ENCODE measurements at regions not wholly inside any gene's neighbourhood (a gene's known extent, or its start where the extent isn't known, plus 50 kb on each side); places are given as distances from the start of the nearest gene placed in this dataset.

DNA sequence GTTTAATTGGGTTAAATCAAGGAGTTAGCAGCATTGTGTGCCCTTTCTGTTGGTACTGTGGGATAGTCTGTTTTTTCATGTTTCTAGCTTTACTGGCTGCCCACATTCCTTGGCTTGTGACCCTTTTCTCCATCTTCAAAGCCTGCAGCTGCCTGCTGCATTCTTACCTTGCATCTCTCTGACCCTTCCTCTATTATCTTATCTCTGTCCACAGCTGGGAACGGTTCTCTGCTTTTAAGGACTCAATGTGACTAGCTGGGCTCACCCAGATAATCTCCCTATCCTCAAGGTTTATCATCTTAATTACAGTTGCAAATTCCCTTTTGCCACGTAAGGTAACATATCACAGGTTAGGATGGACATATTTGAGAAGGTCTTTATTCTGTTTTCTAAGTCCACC lies 199.7 kb downstream of the KCNS3 start:
- Histone ChIP-seq H3K4me3 (no peak overlapping the region), H3K4me1 (replicated peaks; ENCODE audit: insufficient read depth) (no peaks in the 10 kb centered on the region), H2AFZ (no peak overlapping the region), H3K9me2 (ENCODE audit: insufficient read depth) (no peaks in the 10 kb centered on the region), H3K9me3 (ENCODE audit: insufficient read depth, low read depth) (no peaks in the 10 kb centered on the region), H3K79me2 (ENCODE audit: low read depth) (no peaks in the 10 kb centered on the region), H3K27me3 (ENCODE audit: insufficient read depth, low read depth) (no peaks in the 10 kb centered on the region), H4K20me1 (ENCODE audit: insufficient read depth) (no peaks in the 10 kb centered on the region), H3K4me2 (no peak overlapping the region), H3K27ac (no peak overlapping the region), H3F3A (ENCODE audit: insufficient read depth, low read depth) (no peaks in the 10 kb centered on the region), H3K36me3 (ENCODE audit: low read depth) (no peaks in the 10 kb centered on the region)
- no peak for TF ChIP-seq CTCF (conservative IDR thresholded peaks at IDR 0.05)
- TF ChIP-seq EZH2 (IDR thresholded peaks at IDR 0.05; ENCODE audit: low read depth), result no peak
- CTCF ChIA-PET, result no interaction called here
- no peak for DNase-seq
- intact Hi-C loops (cut with micrococcal nuclease; ENCODE audit: unreplicated experiment), result no loop called here
- BruUV-seq (replicated peaks), result no TSS peak
- POLR2A ChIA-PET (ENCODE audit: unreplicated experiment), result no interaction called here

DNA sequence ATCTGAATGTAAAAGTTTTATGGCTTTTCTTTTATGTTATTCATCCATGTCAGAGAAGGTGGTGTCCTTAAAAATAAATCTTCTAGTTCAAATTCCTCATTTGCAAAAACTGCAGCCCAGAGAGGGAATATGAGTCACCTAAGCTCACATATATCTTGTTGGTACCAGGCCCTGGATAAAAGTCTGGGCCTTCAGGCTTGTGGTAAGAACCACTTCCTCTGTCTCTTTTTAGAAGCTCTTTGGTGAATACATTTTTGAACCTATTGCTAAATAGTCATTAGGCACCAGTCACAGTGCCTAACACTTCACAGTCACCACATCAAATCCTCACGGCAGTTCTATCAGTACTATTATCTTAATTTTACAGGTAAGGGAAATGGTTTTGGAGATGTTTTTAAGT lies 199.2 kb downstream of the KCNS3 start:
- H4K20me1 ChIP-seq (ENCODE audit: insufficient read depth), result no peaks in the 10 kb centered on the region

DNA sequence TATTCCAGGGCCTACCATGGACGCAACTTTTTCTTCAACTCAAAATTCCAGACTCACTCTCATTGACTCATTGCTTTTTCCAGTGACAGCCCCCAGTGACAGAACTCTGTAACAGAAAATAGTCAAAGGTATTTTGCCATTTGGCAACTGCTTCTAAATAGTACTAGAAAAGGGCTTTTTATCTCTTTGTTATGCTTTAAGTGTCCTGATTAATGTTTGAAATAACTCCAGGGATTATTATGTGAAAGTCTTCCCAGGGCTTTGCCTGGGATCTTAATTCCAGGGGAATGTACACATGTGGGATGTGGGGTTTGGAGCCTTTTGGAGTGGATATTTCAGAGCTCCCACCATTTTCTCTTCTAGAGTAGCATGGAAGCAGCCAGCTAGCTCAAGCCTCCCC lies 198.8 kb downstream of the KCNS3 start:
- Histone ChIP-seq H3K4me1 (replicated peaks; ENCODE audit: insufficient read depth) (no peaks in the 10 kb centered on the region), H3F3A (ENCODE audit: insufficient read depth, low read depth) (no peaks in the 10 kb centered on the region), H3K4me3 (no peak overlapping the region), H3K36me3 (ENCODE audit: low read depth) (no peaks in the 10 kb centered on the region), H3K9me3 (ENCODE audit: insufficient read depth, low read depth) (no peaks in the 10 kb centered on the region), H2AFZ (no peak overlapping the region), H3K27ac (no peak overlapping the region), H4K20me1 (ENCODE audit: insufficient read depth) (no peaks in the 10 kb centered on the region), H3K79me2 (ENCODE audit: low read depth) (no peaks in the 10 kb centered on the region), H3K9me2 (ENCODE audit: insufficient read depth) (no peaks in the 10 kb centered on the region), H3K27me3 (ENCODE audit: insufficient read depth, low read depth) (no peaks in the 10 kb centered on the region), H3K4me2 (no peak overlapping the region)
- intact Hi-C loops (cut with micrococcal nuclease; ENCODE audit: unreplicated experiment), result no loop called here
- DNase-seq, result no peak
- ChIA-PET POLR2A (ENCODE audit: unreplicated experiment) (no interaction called here), CTCF (no interaction called here)
- TF ChIP-seq CTCF (conservative IDR thresholded peaks at IDR 0.05) (no peak), EZH2 (IDR thresholded peaks at IDR 0.05; ENCODE audit: low read depth) (no peak)
- no TSS peak for BruUV-seq (replicated peaks)

More for the DNA sequence above, 199.2 kb downstream of the KCNS3 start:
- Histone ChIP-seq H3K4me3 (no peak overlapping the region), H3K9me3 (ENCODE audit: insufficient read depth, low read depth) (no peaks in the 10 kb centered on the region), H3K9me2 (ENCODE audit: insufficient read depth) (no peaks in the 10 kb centered on the region), H3F3A (ENCODE audit: insufficient read depth, low read depth) (no peaks in the 10 kb centered on the region), H3K27me3 (ENCODE audit: insufficient read depth, low read depth) (no peaks in the 10 kb centered on the region), H3K4me2 (no peak overlapping the region), H2AFZ (no peak overlapping the region), H3K36me3 (ENCODE audit: low read depth) (no peaks in the 10 kb centered on the region), H3K27ac (no peak overlapping the region), H3K79me2 (ENCODE audit: low read depth) (no peaks in the 10 kb centered on the region), H3K4me1 (replicated peaks; ENCODE audit: insufficient read depth) (no peaks in the 10 kb centered on the region)
- intact Hi-C loops (cut with micrococcal nuclease; ENCODE audit: unreplicated experiment), result no loop called here
- BruUV-seq (replicated peaks), result no TSS peak
- ChIA-PET POLR2A (ENCODE audit: unreplicated experiment) (no interaction called here), CTCF (no interaction called here)
- TF ChIP-seq CTCF (conservative IDR thresholded peaks at IDR 0.05), result no peak
- no peak for TF ChIP-seq EZH2 (IDR thresholded peaks at IDR 0.05; ENCODE audit: low read depth)
- DNase-seq, result no peak

Data from PC-9 (cell line).